ENCODE measurements at regions not wholly inside any gene's neighbourhood (a gene's known extent, or its start where the extent isn't known, plus 50 kb on each side); places are given as distances from the start of the nearest gene placed in this dataset.
A peak's percentile ranks its signal among the peaks of the same experiment; 100 is the strongest.
"Not testable (repeated sequence)": the region's sequence is repeated elsewhere in the genome, so short reads cannot be mapped to it uniquely, and the experiment has no call there.

- Mint-ChIP-seq H3K4me3 (ENCODE audit: unreplicated experiment) (no peak overlapping the region), H3K27me3 (ENCODE audit: low read depth) (no peaks in the 10 kb centered on the region)
Observed at GRCh38 chr6:72559555-72559954, 62.3 kb upstream of the KCNQ5 start.

GRCh38 chr6:72560721-72561593, 60.9 kb upstream of the KCNQ5 start:
- Mint-ChIP-seq H3K4me3 (ENCODE audit: unreplicated experiment) (no peak overlapping the region), H3K27ac (ENCODE audit: unreplicated experiment) (no peak overlapping the region), H3K9me3 (ENCODE audit: low read depth) (peaks cover 2% of the 10 kb centered on the region), H3K4me1 (ENCODE audit: low read depth) (peaks cover 14% of the 10 kb centered on the region), H3K27me3 (ENCODE audit: low read depth) (no peaks in the 10 kb centered on the region), H3K36me3 (ENCODE audit: low read depth) (no peaks in the 10 kb centered on the region)
- peak; percentile 33 for TF ChIP-seq CTCF (IDR thresholded peaks at IDR 0.05)
- DNase-seq (ENCODE audit: low spot score): no peak

More at GRCh38 chr6:72559555-72559954, 62.3 kb upstream of the KCNQ5 start:
- H3K4me1 Mint-ChIP-seq (ENCODE audit: low read depth): peaks cover 21% of the 10 kb centered on the region
- TF ChIP-seq CTCF (IDR thresholded peaks at IDR 0.05): no peak
- no peak overlapping the region for H3K27ac Mint-ChIP-seq (ENCODE audit: unreplicated experiment)
- no peak for DNase-seq (ENCODE audit: low spot score)
- no peaks in the 10 kb centered on the region for H3K36me3 Mint-ChIP-seq (ENCODE audit: low read depth)
- peaks cover 2% of the 10 kb centered on the region for H3K9me3 Mint-ChIP-seq (ENCODE audit: low read depth)

DNA sequence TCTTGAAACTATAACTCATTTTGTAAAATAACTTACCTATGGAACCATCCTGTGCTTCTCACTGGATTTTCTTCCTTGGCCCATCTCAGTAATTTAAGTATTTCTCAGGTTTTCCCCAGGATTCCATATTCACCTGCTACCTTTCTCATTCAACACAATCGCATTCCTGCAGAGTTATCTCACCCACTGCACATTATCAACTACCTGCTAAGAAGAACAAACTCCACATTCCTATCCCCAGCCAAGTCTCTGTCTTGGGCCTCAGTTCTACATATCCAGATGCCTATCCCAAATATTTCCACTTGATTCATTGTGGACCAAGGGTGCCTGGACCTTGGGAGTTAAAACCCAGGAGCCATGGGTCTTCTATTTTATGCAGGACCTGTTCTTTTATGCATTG, 60.2 kb upstream of the KCNQ5 start:
- Mint-ChIP-seq H3K36me3 (ENCODE audit: low read depth) (no peaks in the 10 kb centered on the region), H3K4me1 (ENCODE audit: low read depth) (peaks cover 14% of the 10 kb centered on the region), H3K27ac (ENCODE audit: unreplicated experiment) (no peak overlapping the region), H3K27me3 (ENCODE audit: low read depth) (no peaks in the 10 kb centered on the region), H3K4me3 (ENCODE audit: unreplicated experiment) (no peak overlapping the region), H3K9me3 (ENCODE audit: low read depth) (peaks cover 2% of the 10 kb centered on the region)
- TF ChIP-seq CTCF (IDR thresholded peaks at IDR 0.05): no peak
- DNase-seq (ENCODE audit: low spot score): no peak

- no peak for DNase-seq (ENCODE audit: low spot score)
- H3K27me3 Mint-ChIP-seq (ENCODE audit: low read depth): no peaks in the 10 kb centered on the region
- no peak overlapping the region for H3K4me3 Mint-ChIP-seq (ENCODE audit: unreplicated experiment)
- peaks cover 10% of the 10 kb centered on the region for H3K4me1 Mint-ChIP-seq (ENCODE audit: low read depth)
- no peak overlapping the region for H3K27ac Mint-ChIP-seq (ENCODE audit: unreplicated experiment)
- TF ChIP-seq CTCF (IDR thresholded peaks at IDR 0.05): no peak
- no peaks in the 10 kb centered on the region for H3K36me3 Mint-ChIP-seq (ENCODE audit: low read depth)
- peaks cover 3% of the 10 kb centered on the region for H3K9me3 Mint-ChIP-seq (ENCODE audit: low read depth)
Observed at GRCh38 chr6:72564231-72564630, 57.6 kb upstream of the KCNQ5 start.

- not testable (repeated sequence) for H3K4me1 Mint-ChIP-seq (ENCODE audit: low read depth)
Observed at GRCh38 chr6:72571993-72572392, 49.9 kb upstream of the KCNQ5 start.

More at GRCh38 chr6:72571993-72572392, 49.9 kb upstream of the KCNQ5 start:
- peaks cover 11% of the 10 kb centered on the region for H3K9me3 Mint-ChIP-seq (ENCODE audit: low read depth)
- not testable (repeated sequence) for H3K27ac Mint-ChIP-seq (ENCODE audit: unreplicated experiment); DNase-seq (ENCODE audit: low spot score); H3K4me3 Mint-ChIP-seq (ENCODE audit: unreplicated experiment); H3K27me3 Mint-ChIP-seq (ENCODE audit: low read depth); H3K36me3 Mint-ChIP-seq (ENCODE audit: low read depth)
